Cardiac muscle cell (in vitro differentiated cells and primary cell): ENCODE measurements at regions not wholly inside any gene's neighbourhood (a gene's known extent, or its start where the extent isn't known, plus 50 kb on each side); places are given as distances from the start of the nearest gene placed in this dataset.

Source experiments
- DNase-seq, 2 donors: peaks; one replicate each; pipeline versions ENCODE4 v3.0.0 to v3.0.0-alpha.2; 2010 to 2017; ENCODE audit warnings: low read depth in 1 of 2, low spot score in 1 of 2
- H3K27ac ChIP-seq: fragments of 200-600 bp; sonication (generic); 2 replicates; pipeline ENCODE4 v1.5.1; 2016
- H3K27me3 ChIP-seq: fragments of 200-600 bp; sonication (generic); 2 replicates; pipeline ENCODE4 v1.6.0; 2016; ENCODE audit warnings: control low read depth
- H3K36me3 ChIP-seq: fragments of 200-600 bp; sonication (generic); 2 replicates; pipeline ENCODE4 v1.5.1; 2016; ENCODE audit warnings: control low read depth
- H3K4me1 ChIP-seq: fragments of 200-600 bp; sonication (generic); 2 replicates; pipeline ENCODE4 v1.8.1; 2017; ENCODE audit warnings: low read depth, mild to moderate bottlenecking, mixed run types
- H3K4me3 ChIP-seq: fragments of 200-600 bp; sonication (generic); 2 replicates; pipeline ENCODE4 v1.5.1; 2016; ENCODE audit warnings: mild to moderate bottlenecking
- H3K9me3 ChIP-seq: fragments of 200-600 bp; sonication (generic); 2 replicates; pipeline ENCODE4 v1.5.1; 2017; ENCODE audit warnings: low read depth, mild to moderate bottlenecking, control low read depth
- CTCF ChIP-seq: IDR thresholded peaks from 2 replicates; pipeline ENCODE4 v1.5.1; 2012; ENCODE audit warnings: low read depth, mild to moderate bottlenecking, low read length

GRCh38 chr2:43085505-43085904, 140.9 kb downstream of the ZFP36L2 start:
- Histone ChIP-seq H3K9me3 (no peaks in the 10 kb centered on the region), H3K36me3 (no peaks in the 10 kb centered on the region), H3K4me3 (no peak overlapping the region), H3K4me1 (peaks cover 34% of the 10 kb centered on the region), H3K27me3 (no peaks in the 10 kb centered on the region), H3K27ac (no peak overlapping the region)
- no peak for TF ChIP-seq CTCF
- DNase-seq: no peak

GRCh38 chr2:43084699-43085091, 141.7 kb downstream of the ZFP36L2 start:
- Histone ChIP-seq H3K9me3 (no peaks in the 10 kb centered on the region), H3K36me3 (no peaks in the 10 kb centered on the region), H3K4me3 (no peak overlapping the region), H3K27ac (peak overlapping the region; percentile 70), H3K4me1 (peaks cover 34% of the 10 kb centered on the region), H3K27me3 (no peaks in the 10 kb centered on the region)
- TF ChIP-seq CTCF: no peak
- peak; percentile 55 to 85 for DNase-seq

GRCh38 chr2:43083710-43084698, 142.4 kb downstream of the ZFP36L2 start:
- Histone ChIP-seq H3K4me1 (peaks cover 34% of the 10 kb centered on the region), H3K9me3 (no peaks in the 10 kb centered on the region), H3K27ac (peak overlapping the region; percentile 70), H3K36me3 (no peaks in the 10 kb centered on the region), H3K27me3 (no peaks in the 10 kb centered on the region), H3K4me3 (no peak overlapping the region)
- TF ChIP-seq CTCF: no peak
- DNase-seq: peak; percentile 50 to 75

- no peak for DNase-seq
- Histone ChIP-seq H3K27me3 (no peaks in the 10 kb centered on the region), H3K36me3 (no peaks in the 10 kb centered on the region), H3K27ac (peak overlapping the region; percentile 70), H3K4me3 (no peak overlapping the region), H3K4me1 (peaks cover 34% of the 10 kb centered on the region), H3K9me3 (no peaks in the 10 kb centered on the region)
- no peak for TF ChIP-seq CTCF
Observed at GRCh38 chr2:43082903-43083677, 143.3 kb downstream of the ZFP36L2 start.

GRCh38 chr2:43082111-43082894, 144.1 kb downstream of the ZFP36L2 start:
- no peak for TF ChIP-seq CTCF
- Histone ChIP-seq H3K9me3 (no peaks in the 10 kb centered on the region), H3K36me3 (no peaks in the 10 kb centered on the region), H3K4me3 (no peak overlapping the region), H3K4me1 (peaks cover 34% of the 10 kb centered on the region), H3K27me3 (no peaks in the 10 kb centered on the region), H3K27ac (peak overlapping the region; percentile 70)
- peak; percentile 42 to 93 for DNase-seq
